H1 (cell line): ENCODE measurements at regions not wholly inside any gene's neighbourhood (a gene's known extent, or its start where the extent isn't known, plus 50 kb on each side); places are given as distances from the start of the nearest gene placed in this dataset.

Experiments used
- CTBP2 ChIP-seq: IDR thresholded peaks from 2 replicates; pipeline ENCODE4 v1.7.0; 2011; ENCODE audit warnings: borderline replicate concordance, mild to moderate bottlenecking, moderate library complexity, mixed read lengths, low read length; ENCODE audit not compliant: insufficient read depth, insufficient read length
- EGR1 ChIP-seq: IDR thresholded peaks from 2 replicates; pipeline ENCODE4 v1.6.1; 2011; ENCODE audit warnings: low read depth, low read length, borderline replicate concordance
- EP300 ChIP-seq, 2 experiments: IDR thresholded peaks; 1 replicate in 1 of 2; 2 replicates in 1 of 2; pipeline ENCODE4 v1.6.1; 2011 to 2012; ENCODE audit warnings: low read depth in 2 of 2, low read length in 2 of 2, mild to moderate bottlenecking in 2 of 2, borderline replicate concordance in 1 of 2, inconsistent platforms in 1 of 2, moderate library complexity in 1 of 2
- TEAD4 ChIP-seq: IDR thresholded peaks from 2 replicates; pipeline ENCODE4 v1.6.1; 2012; ENCODE audit warnings: low read depth, low read length, inconsistent platforms, mixed read lengths
- YY1 ChIP-seq: IDR thresholded peaks from 2 replicates; pipeline ENCODE4 v1.6.1; 2011; ENCODE audit warnings: low read depth, mild to moderate bottlenecking, low read length
- TF ChIP-seq, protein P1 (sequence below), 3 experiments: IDR thresholded peaks; 1 replicate in 2 of 3; 2 replicates in 1 of 3; pipeline versions ENCODE4 v1.5.1 to v1.6.1; 2011; ENCODE audit warnings: low read length in 3 of 3, mild to moderate bottlenecking in 3 of 3, inconsistent platforms in 2 of 3, low read depth in 1 of 3, moderate library complexity in 1 of 3; ENCODE audit not compliant: insufficient read depth in 1 of 3; ENCODE audit errors: control extremely low read depth in 1 of 3

DNA sequence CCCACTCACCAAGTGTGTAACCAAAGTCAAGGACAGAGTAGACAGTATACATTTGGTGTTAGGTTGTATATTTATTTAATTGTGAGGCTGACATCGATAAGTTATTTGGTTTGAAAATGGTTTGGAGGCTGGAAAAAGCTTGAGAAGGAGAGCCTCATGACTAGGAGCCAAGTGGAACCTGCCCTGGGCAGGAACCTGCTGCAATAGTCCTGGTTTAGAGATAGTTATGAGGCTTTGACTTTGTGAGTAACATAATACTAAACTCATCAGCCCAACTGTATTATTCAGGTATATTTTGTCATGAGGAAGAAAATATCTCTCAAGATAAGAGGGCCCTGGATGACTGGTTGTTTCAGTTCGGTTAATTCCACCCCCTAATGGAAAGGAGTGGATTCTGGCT is 234.3 kb upstream of the CYRIA start:
- no peak for TF ChIP-seq TEAD4
- TF ChIP-seq, protein P1, sequence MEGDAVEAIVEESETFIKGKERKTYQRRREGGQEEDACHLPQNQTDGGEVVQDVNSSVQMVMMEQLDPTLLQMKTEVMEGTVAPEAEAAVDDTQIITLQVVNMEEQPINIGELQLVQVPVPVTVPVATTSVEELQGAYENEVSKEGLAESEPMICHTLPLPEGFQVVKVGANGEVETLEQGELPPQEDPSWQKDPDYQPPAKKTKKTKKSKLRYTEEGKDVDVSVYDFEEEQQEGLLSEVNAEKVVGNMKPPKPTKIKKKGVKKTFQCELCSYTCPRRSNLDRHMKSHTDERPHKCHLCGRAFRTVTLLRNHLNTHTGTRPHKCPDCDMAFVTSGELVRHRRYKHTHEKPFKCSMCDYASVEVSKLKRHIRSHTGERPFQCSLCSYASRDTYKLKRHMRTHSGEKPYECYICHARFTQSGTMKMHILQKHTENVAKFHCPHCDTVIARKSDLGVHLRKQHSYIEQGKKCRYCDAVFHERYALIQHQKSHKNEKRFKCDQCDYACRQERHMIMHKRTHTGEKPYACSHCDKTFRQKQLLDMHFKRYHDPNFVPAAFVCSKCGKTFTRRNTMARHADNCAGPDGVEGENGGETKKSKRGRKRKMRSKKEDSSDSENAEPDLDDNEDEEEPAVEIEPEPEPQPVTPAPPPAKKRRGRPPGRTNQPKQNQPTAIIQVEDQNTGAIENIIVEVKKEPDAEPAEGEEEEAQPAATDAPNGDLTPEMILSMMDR (IDR thresholded peaks at IDR 0.05; ENCODE audit: control extremely low read depth in 1 of 3, insufficient read depth in 1 of 3, low read depth in 1 of 3, low read length in 3 of 3): no peak
- TF ChIP-seq EGR1: no peak
- no peak for TF ChIP-seq YY1
- no peak for TF ChIP-seq EP300 (IDR thresholded peaks at IDR 0.05; ENCODE audit: borderline replicate concordance in 1 of 2, low read depth in 2 of 2, low read length in 2 of 2)
- TF ChIP-seq CTBP2: no peak
